Activated T-cell treated with anti-CD3 and anti-CD28 coated beads, Interleukin-2, amount 50 U/mL, for 72 hours (primary cell): ENCODE measurements at regions not wholly inside any gene's neighbourhood (a gene's known extent, or its start where the extent isn't known, plus 50 kb on each side); places are given as distances from the start of the nearest gene placed in this dataset.
"Not testable (repeated sequence)": the region's sequence is repeated elsewhere in the genome, so short reads cannot be mapped to it uniquely, and the experiment has no call there.

Experiments
- ATAC-seq, 2 donors: fragments of 150-1000 bp; cut with Tn5 transposase; replicated peaks in 1 of 2; 2 replicates each; pipeline ENCODE4 v1.10.0; 2021; ENCODE audit warnings: moderate library complexity in 2 of 2, mild to moderate bottlenecking in 1 of 2
- DNase-seq, 2 donors: peaks; one replicate each; pipeline ENCODE4 v3.0.0; 2021 to 2022; ENCODE audit warnings: mixed read lengths in 1 of 2
- H3K27ac Mint-ChIP-seq: one replicate; pipeline ENCODE4 v1.8.0; 2022; ENCODE audit warnings: mild to moderate bottlenecking, moderate library complexity, mixed read lengths
- H3K27me3 Mint-ChIP-seq: one replicate; pipeline ENCODE4 v1.8.0; 2022; ENCODE audit warnings: low read depth, mixed read lengths
- H3K36me3 Mint-ChIP-seq, 2 donors: one replicate each; pipeline ENCODE4 v1.8.0; 2022; ENCODE audit warnings: mixed read lengths in 2 of 2, mild to moderate bottlenecking in 1 of 2; ENCODE audit not compliant: insufficient read depth in 2 of 2
- H3K4me1 Mint-ChIP-seq: one replicate; pipeline ENCODE4 v1.8.0; 2022; ENCODE audit warnings: low read depth, mixed read lengths
- H3K4me3 Mint-ChIP-seq, 2 donors: one replicate each; pipeline ENCODE4 v1.8.0; 2022; ENCODE audit warnings: mild to moderate bottlenecking in 2 of 2, mixed read lengths in 2 of 2, moderate library complexity in 2 of 2
- H3K9me3 Mint-ChIP-seq, 2 donors: one replicate each; pipeline ENCODE4 v1.8.0; 2022; ENCODE audit warnings: mixed read lengths in 2 of 2

DNA sequence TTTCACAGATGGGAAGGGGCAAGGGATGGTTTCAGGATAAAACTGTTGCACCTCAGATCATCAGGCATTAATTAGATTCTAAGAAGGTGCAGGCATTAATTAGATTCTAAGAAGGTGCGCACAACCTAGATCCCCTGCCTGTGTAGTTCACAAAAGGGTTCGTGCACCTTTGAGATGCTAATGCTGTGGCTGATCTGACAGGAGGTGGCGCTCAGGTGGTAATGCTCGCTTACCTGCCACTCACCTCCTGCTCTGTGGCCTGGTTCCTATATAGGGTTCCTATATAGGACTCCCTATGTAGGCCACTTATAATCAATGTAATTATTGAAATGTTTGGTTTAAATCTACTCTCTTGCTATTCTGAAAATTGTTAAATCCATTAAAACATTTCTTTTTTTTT lies 171.0 kb downstream of the MSX2 start:
- peaks cover 9% of the 10 kb centered on the region for H3K27me3 Mint-ChIP-seq
- peaks cover 0 to 6% of the 10 kb centered on the region in 2 donors for H3K9me3 Mint-ChIP-seq
- ATAC-seq: no peak
- no peak overlapping the region for H3K27ac Mint-ChIP-seq
- H3K4me3 Mint-ChIP-seq: no peak overlapping the region
- H3K4me1 Mint-ChIP-seq: no peaks in the 10 kb centered on the region
- no peaks in the 10 kb centered on the region for H3K36me3 Mint-ChIP-seq
- no peak for DNase-seq

GRCh38 chr5:174892742-174893141 lies 168.4 kb downstream of the MSX2 start:
- Mint-ChIP-seq H3K27ac (no peak overlapping the region), H3K27me3 (peaks cover 5% of the 10 kb centered on the region), H3K36me3 (no peaks in the 10 kb centered on the region), H3K4me1 (no peaks in the 10 kb centered on the region), H3K4me3 (no peak overlapping the region), H3K9me3 (peaks cover 0 to 6% of the 10 kb centered on the region in 2 donors)
- ATAC-seq: no peak
- no peak for DNase-seq

GRCh38 chr5:174880412-174881200 lies 156.2 kb downstream of the MSX2 start:
- not testable (repeated sequence) for H3K9me3 Mint-ChIP-seq, H3K4me3 Mint-ChIP-seq, ATAC-seq, DNase-seq, H3K27me3 Mint-ChIP-seq, H3K27ac Mint-ChIP-seq, H3K4me1 Mint-ChIP-seq, H3K36me3 Mint-ChIP-seq

- Mint-ChIP-seq H3K27ac (no peak overlapping the region), H3K36me3 (no peaks in the 10 kb centered on the region), H3K9me3 (peaks cover 3 to 5% of the 10 kb centered on the region in 2 donors), H3K27me3 (no peaks in the 10 kb centered on the region), H3K4me1 (no peaks in the 10 kb centered on the region), H3K4me3 (no peak overlapping the region)
- ATAC-seq (no peak), DNase-seq (no peak)
Observed at GRCh38 chr5:174877987-174878386, 153.6 kb downstream of the MSX2 start.

DNA sequence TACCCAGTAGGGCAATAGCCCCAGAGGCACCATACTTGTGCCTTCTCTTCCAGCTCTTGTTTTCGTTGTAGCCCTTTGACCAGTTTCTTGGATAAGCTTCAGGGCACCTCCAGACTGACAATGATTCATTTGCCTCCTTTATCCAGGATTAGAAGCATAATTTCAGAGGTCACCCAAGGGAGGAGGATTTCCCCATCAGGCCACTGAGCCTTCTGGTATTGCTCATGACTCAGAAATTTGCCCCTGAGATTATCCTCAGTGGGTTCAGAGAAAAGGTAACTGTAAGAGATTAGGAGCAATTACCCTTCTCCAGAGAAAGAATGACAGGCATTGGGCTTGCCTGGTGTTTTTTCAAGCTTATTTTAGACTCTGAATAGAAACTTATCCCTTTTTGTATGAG lies 147.9 kb downstream of the MSX2 start:
- no peaks in the 10 kb centered on the region for H3K4me1 Mint-ChIP-seq
- no peaks in the 10 kb centered on the region for H3K36me3 Mint-ChIP-seq
- H3K9me3 Mint-ChIP-seq: peaks cover 0 to 3% of the 10 kb centered on the region in 2 donors
- H3K4me3 Mint-ChIP-seq: no peak overlapping the region
- no peak for ATAC-seq
- no peak overlapping the region for H3K27ac Mint-ChIP-seq
- no peak for DNase-seq
- H3K27me3 Mint-ChIP-seq: peaks cover 11% of the 10 kb centered on the region

DNA sequence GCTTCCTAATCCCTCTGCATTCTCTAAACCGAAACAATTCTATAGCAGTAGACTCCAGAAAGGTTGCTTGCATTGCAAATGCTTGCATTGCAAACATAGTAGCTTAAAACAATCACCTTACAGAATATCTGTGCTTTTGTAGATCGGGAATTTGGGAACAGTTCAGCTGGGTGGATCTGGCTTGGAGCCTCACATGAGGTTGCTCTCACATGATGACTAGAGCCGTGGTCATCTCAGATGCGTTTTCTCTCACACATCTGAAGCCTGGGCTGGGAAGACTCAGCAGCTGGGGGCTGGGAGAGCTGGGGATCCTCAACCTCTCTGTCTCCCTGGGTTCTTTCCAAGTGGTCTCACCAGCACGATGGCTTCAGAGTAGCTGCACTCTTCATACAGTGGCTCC lies 127.8 kb downstream of the MSX2 start:
- no peaks in the 10 kb centered on the region for H3K4me1 Mint-ChIP-seq
- no peaks in the 10 kb centered on the region for H3K27me3 Mint-ChIP-seq
- H3K36me3 Mint-ChIP-seq: no peaks in the 10 kb centered on the region
- no peak for DNase-seq
- H3K27ac Mint-ChIP-seq: no peak overlapping the region
- ATAC-seq: no peak
- H3K4me3 Mint-ChIP-seq: no peak overlapping the region
- no peaks in the 10 kb centered on the region for H3K9me3 Mint-ChIP-seq

GRCh38 chr5:174850565-174851169 lies 126.3 kb downstream of the MSX2 start:
- H3K9me3 Mint-ChIP-seq: no peaks in the 10 kb centered on the region
- no peak for ATAC-seq
- H3K27ac Mint-ChIP-seq: no peak overlapping the region

GRCh38 chr5:174849426-174849825 lies 125.0 kb downstream of the MSX2 start:
- no peak overlapping the region for H3K27ac Mint-ChIP-seq

More at GRCh38 chr5:174850565-174851169, 126.3 kb downstream of the MSX2 start:
- Mint-ChIP-seq H3K4me3 (no peak overlapping the region), H3K27me3 (no peaks in the 10 kb centered on the region), H3K36me3 (no peaks in the 10 kb centered on the region), H3K4me1 (no peaks in the 10 kb centered on the region)
- no peak for DNase-seq

GRCh38 chr5:174844971-174845370 lies 120.6 kb downstream of the MSX2 start:
- ATAC-seq (no peak), DNase-seq (no peak)
- Mint-ChIP-seq H3K9me3 (no peaks in the 10 kb centered on the region), H3K27me3 (peaks cover 16% of the 10 kb centered on the region), H3K4me1 (no peaks in the 10 kb centered on the region), H3K4me3 (no peak overlapping the region), H3K27ac (no peak overlapping the region), H3K36me3 (no peaks in the 10 kb centered on the region)

More at GRCh38 chr5:174849426-174849825, 125.0 kb downstream of the MSX2 start:
- Mint-ChIP-seq H3K4me1 (no peaks in the 10 kb centered on the region), H3K27me3 (no peaks in the 10 kb centered on the region), H3K36me3 (no peaks in the 10 kb centered on the region), H3K4me3 (no peak overlapping the region), H3K9me3 (no peaks in the 10 kb centered on the region)
- ATAC-seq (no peak), DNase-seq (no peak)

DNA sequence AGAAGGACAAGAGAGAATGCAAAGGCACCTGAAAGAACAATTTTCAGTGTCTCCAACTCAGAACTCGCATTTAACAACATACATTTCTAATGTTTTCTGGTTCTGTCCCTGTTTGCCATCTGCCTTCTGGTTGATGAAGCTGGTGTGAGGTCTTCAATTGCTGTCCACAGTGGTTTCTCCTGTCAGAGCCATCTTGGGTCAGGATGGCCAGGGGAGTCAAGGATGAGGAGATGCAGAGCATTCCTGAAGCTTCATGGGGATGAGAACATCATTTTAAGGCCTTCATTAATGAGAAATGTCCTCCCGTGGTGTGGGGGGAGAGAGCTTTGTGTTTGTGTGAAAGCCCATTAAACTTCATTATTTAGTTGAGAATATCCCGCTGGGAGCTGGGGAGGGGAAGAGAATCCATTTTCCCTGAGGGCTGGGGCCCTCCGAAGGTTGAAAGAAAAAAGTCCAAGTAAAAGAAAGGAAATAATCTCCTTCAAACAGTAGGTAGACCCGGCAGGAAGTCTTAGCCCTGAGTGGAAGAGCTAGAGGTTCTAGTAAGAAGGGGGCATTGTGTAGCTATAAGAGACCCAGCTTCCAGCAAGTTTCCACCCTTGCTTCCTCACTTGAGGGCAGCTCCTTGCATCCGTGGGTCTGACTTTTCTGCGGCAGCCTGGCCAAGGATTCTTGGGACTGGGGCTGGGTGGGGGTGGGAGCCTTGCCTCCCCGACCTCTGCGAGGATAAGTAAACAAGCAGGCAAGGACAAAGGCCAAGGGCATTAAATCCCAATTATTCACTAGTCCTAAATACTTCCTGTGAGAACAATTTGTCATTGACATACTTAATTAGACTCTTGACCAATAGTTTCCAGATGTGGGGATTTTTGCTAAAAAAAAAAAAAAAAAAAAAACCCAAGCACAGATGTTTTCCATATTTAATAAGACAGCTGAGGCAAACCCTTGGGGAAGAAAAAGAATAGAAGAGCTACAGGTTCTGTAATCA lies 119.2 kb downstream of the MSX2 start:
- DNase-seq (no peak), ATAC-seq (no peak)
- H3K4me1 Mint-ChIP-seq: no peaks in the 10 kb centered on the region
- no peak overlapping the region for H3K27ac Mint-ChIP-seq
- peaks cover 0 to 1% of the 10 kb centered on the region in 2 donors for H3K36me3 Mint-ChIP-seq
- peaks cover 0 to 1% of the 10 kb centered on the region in 2 donors for H3K9me3 Mint-ChIP-seq
- no peak overlapping the region for H3K4me3 Mint-ChIP-seq
- H3K27me3 Mint-ChIP-seq: peaks cover 22% of the 10 kb centered on the region

- H3K9me3 Mint-ChIP-seq: peaks cover 1 to 6% of the 10 kb centered on the region in 2 donors
- peaks cover 34% of the 10 kb centered on the region for H3K27me3 Mint-ChIP-seq
- H3K27ac Mint-ChIP-seq: no peak overlapping the region
- peaks cover 0 to 1% of the 10 kb centered on the region in 2 donors for H3K36me3 Mint-ChIP-seq
- DNase-seq (no peak), ATAC-seq (no peak)
- H3K4me1 Mint-ChIP-seq: no peaks in the 10 kb centered on the region
- no peak overlapping the region for H3K4me3 Mint-ChIP-seq
Observed at GRCh38 chr5:174840435-174840834, 116.1 kb downstream of the MSX2 start.

DNA sequence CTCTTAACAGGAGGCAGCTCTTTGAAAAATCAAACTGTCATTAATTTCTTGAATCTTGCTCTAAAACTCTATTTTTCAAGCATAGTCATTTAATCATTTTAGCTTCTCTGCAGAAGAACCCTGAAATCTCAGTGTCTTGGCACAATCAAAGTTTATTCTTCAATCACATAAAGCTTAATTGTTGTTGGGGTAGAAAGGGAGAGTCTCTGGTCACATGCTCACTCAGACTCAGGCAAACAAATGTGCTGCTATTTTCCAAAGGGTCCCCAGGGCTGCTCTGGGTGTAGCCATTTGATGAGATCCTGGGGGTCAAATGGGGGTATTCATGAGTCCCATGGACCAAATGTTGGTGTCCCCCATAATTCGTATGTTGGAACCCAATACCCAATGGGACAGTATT lies 114.8 kb downstream of the MSX2 start:
- ATAC-seq (no peak), DNase-seq (no peak)
- Mint-ChIP-seq H3K4me1 (no peaks in the 10 kb centered on the region), H3K27me3 (peaks cover 40% of the 10 kb centered on the region), H3K36me3 (peaks cover 0 to 1% of the 10 kb centered on the region in 2 donors), H3K9me3 (peaks cover 1 to 6% of the 10 kb centered on the region in 2 donors), H3K4me3 (no peak overlapping the region), H3K27ac (no peak overlapping the region)
